NCI-H1930 (cell line): ENCODE measurements at regions not wholly inside any gene's neighbourhood (a gene's known extent, or its start where the extent isn't known, plus 50 kb on each side); places are given as distances from the start of the nearest gene placed in this dataset.

Experiments
- DNase-seq, 2 experiments: peaks; one replicate each; lab custom pipeline; 2025; lab: John Stamatoyannopoulos, UW

GRCh38 chr10:70966646-70967553, 78.5 kb upstream of the PCBD1 start:
- DNase-seq, result no peak

DNA sequence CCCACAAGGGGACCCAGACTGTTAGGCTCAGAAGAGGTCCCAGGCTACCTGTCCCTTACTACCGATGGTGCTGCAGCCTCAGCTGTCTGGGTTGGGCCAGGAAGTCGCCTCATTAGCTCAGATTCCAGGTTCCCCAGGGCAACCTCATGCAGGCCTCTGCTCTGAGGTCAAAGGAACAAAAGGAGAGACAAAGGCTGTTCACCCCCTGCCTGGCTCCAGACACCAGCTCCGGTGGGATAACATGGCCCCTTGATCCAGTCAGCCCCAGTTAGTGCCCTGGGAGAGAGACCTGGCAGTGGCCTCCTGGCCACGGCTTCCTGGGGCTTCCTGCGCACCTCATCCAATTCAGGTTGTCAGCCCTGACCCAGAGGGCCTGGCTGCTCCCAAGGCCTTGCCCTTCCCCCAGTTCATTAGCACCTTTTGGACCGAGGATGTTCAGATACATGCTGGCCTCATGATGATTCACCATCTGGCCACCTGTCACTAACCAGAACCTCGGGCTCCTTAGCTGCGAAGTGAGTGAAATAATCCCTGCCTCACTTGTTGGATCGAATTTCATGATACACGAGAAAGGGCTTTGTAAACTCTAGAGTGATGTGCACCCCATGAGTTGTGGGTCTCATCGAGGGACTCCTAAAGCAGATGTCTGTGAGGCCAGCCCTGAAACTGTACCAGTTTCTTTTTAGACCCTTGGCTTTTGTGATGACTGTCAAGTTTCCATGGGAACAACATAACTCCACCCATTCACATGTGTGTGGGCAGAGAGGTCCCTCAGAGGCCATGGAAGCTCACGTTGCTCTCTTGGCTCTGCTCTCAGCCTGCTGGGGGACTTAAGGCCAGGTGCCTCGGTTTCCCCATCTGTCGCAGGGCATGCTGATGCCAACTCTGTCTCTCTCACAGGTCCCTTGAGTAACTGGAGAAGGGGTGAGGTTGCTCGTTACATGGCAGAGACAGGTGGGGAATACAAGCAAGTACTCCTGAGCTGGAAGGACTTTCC, 79.5 kb upstream of the PCBD1 start:
- DNase-seq, result no peak

GRCh38 chr10:70969188-70969587, 80.8 kb upstream of the PCBD1 start:
- DNase-seq, result no peak

DNA sequence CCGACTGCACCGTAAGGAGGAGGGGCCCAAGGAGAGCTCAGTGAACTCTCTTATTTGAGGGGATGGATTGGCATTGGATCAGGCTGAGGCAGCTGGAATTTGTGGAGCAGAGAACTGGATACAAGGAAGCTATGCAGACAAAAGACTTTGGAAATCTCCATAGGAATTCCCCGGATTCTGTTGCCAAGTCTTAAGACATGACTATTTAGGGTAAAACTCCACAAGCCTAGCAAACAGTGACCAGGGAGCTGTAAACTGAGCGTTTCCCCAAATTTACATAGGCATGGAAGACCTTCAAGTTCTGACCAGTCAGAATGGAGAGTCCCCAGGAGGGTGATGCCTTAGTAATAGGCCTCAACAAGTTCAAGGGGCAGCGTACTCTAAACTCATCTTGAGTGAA, 82.5 kb upstream of the PCBD1 start:
- no peak for DNase-seq

GRCh38 chr10:70973275-70973674, 84.9 kb upstream of the PCBD1 start:
- DNase-seq, result no peak

DNA sequence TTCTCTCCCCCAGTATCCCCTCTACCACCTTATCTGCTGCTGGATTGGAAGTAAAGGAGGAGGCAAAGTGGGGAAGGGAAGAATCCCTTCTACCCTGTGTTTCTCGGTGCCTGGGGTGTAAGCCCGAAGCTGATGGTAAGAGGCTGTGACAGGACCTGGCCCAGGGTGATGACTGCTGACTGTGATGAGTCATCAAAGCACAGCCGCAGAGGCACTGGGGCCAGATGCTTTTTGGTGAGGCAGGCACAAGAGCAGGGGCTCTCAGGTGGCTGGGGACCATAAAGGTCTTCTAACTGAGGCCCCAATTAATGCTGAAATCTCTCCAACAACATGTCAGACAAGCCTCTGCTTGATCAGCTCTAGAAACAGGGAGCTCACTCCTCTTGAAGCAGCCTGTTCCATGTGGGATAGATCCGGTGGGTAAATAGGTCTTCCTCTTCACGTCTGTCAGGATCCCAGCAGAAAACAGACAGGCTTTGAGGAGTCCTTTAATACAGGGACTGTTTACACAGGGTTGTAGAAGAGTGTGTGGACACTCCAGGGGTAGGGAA, 86.1 kb upstream of the PCBD1 start:
- no peak for DNase-seq

- no peak for DNase-seq
These were observed 86.6 kb upstream of the PCBD1 start for GRCh38 chr10:70974920-70975319.

GRCh38 chr10:70976063-70976695, 87.8 kb upstream of the PCBD1 start:
- DNase-seq, result no peak

- DNase-seq, result no peak
These were observed 89.3 kb upstream of the PCBD1 start for GRCh38 chr10:70977625-70978024.

DNA sequence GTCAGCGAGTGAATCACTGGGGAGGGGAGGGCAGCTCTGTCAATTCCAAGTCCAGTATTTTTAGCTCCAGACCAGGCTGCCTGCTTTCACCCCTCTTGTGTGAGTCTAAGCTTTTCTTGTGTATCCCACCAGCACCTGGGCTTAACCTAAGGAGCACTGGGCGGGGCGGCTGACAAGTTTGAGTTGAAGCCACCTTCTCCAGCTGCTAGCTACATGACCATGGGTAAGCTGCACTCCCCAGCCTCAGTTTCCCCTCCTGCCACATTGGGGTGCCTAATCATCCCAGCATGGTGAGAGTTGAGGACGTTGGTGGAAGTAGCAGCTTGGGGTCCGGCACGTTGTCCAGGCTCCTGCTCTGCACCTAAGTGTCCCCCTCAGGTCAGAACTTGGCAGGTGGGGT, 89.8 kb upstream of the PCBD1 start:
- no peak for DNase-seq

DNA sequence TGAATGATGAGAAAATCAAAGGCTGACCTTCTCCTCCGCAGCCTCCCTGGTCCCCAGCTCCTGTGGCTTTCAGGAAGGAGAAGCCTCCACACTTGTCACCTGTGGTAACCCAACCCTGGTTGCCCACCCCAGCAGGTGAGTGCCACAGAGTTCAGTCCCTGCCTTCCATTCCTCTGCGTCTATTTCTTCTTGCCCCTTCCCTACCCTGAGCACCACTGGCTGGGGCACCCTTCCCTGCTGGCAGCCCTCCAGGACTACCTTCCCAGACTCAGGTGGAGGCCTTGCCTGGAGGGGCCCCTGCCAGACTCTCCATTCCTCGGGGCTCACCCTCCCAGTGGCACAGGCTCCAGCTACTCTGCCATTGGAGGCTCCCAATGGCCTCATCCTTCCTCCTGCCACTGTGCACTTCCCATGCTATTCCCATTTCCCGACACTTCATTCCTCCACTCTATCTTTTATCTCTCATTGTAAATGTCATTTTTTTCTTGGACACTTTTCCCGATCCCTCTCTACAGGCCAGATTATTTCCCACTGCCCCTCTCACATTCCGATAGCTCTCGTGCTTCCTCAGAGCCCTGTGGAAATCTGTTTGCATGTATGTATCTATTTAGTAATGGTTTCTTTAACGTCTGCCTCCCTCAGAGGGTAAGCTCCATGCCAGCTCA, 90.6 kb upstream of the PCBD1 start:
- DNase-seq, result no peak

- no peak for DNase-seq
These were observed 92.3 kb upstream of the PCBD1 start for GRCh38 chr10:70980687-70981086.

GRCh38 chr10:70981171-70981836, 92.9 kb upstream of the PCBD1 start:
- no peak for DNase-seq

DNA sequence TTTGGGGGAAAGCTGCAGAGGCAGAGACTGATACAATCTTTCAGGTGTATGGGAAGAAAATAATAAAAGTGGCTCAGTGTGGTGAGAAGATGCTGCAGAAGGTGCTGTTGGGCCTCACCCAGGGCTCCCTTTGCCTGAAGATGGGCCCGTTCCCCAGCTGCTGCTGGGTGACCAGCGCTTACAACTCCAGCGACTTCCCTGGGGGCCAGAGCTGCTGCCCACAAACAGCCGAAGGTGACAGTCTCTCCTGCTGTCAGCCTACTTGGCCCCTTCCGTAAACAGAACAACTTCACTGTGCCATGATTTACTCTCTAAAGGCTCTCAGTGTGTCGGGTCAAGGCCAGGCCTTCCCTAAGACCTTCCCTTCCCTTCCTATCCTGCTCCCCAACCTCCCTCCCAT, 93.6 kb upstream of the PCBD1 start:
- DNase-seq, result no peak

- no peak for DNase-seq
These were observed 94.1 kb upstream of the PCBD1 start for GRCh38 chr10:70982443-70982842.

GRCh38 chr10:70984986-70985722, 96.8 kb upstream of the PCBD1 start:
- no peak for DNase-seq

DNA sequence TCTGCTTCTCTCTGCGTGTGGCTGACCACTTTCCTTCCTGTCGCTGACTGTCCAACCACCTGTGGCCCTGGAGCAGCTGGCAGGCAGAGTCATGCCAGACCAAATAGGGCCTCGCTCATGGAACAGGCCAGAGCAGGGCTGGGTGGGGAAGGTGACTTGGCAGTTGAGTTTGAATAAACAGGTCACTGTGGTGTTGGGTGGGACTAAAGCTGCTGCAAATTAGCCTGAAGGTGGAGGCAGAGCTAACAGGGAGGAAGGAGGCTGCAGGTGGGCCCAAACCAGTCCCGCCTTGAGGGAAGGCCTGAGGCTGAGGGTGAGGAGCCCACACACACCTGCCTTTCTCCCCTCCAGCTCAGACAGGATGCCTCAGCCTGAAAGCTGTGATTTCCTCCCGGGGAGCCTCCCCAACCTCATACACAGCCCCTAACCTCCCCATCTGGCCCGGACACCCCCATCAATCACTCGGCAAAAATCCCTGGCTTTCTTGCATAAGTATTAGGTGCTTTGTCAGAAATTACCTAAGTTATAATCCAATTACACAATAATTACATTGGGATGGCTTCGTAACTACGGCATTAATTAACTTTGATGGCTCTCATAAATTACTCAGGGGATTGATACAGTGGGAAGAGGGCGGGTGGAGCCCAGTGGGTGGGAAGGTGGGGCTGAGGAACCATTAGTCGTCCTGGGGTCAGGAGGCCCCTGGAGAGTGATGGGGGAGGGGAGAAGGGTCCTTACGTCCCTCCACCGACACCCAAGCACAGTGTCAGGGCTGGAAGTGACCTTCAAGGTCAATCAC, 97.7 kb upstream of the PCBD1 start:
- no peak for DNase-seq

- no peak for DNase-seq
These were observed 98.2 kb upstream of the PCBD1 start for GRCh38 chr10:70986623-70986950.

GRCh38 chr10:70987396-70988130, 99.2 kb upstream of the PCBD1 start:
- DNase-seq, result no peak
